ENCODE measurements at regions not wholly inside any gene's neighbourhood (a gene's known extent, or its start where the extent isn't known, plus 50 kb on each side); places are given as distances from the start of the nearest gene placed in this dataset.
A peak's percentile ranks its signal among the peaks of the same experiment; 100 is the strongest.
"Not testable (repeated sequence)": the region's sequence is repeated elsewhere in the genome, so short reads cannot be mapped to it uniquely, and the experiment has no call there.

GRCh38 chr3:72530426-72530825, 317.8 kb downstream of the SHQ1 start:
- DNase-seq: no peak

DNA sequence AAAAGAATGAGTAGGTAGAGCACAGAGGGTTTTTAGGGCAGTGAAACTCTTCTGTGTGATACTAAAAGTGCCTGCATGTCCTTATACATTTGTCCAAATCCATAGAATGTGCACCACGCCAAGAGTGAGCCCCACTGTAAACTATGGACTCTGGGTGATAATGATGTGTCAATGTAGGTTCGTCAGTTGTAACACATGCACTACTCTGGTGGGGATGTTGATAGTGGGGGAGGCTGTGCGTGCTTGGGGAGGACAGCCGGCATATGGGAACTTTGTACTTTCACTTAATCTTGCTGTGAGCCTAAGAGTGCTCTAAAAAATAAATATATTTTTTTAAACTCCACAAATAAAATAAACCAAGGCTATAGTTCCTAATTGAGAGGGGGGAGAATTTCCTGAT, 319.2 kb downstream of the SHQ1 start:
- DNase-seq: no peak

GRCh38 chr3:72523429-72524151, 324.7 kb downstream of the SHQ1 start:
- no peak for DNase-seq

GRCh38 chr3:72520690-72521308, 327.4 kb downstream of the SHQ1 start:
- peak; percentile 72 for DNase-seq

GRCh38 chr3:72519946-72520604, 328.2 kb downstream of the SHQ1 start:
- no peak for DNase-seq

GRCh38 chr3:72517921-72518424, 330.3 kb downstream of the SHQ1 start:
- DNase-seq: no peak

DNA sequence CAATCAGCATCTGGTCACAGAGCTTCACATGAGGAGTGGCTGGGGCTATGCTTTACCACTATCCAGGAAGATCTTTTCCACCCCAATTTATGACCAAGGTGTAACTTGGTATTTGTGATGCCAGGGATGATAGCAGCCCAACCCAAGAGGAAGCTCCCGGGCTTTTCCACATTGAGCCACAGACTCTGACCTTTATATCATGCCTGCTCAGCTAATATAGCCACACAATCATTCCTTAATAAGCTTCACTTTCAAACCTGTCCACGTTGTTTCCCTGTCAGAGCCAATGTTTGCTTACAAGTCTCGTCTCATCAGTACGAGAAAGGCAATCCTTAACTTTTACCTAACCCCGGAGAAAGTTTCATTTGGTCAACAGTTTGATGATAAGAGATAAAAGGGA, 330.9 kb downstream of the SHQ1 start:
- DNase-seq: no peak

DNA sequence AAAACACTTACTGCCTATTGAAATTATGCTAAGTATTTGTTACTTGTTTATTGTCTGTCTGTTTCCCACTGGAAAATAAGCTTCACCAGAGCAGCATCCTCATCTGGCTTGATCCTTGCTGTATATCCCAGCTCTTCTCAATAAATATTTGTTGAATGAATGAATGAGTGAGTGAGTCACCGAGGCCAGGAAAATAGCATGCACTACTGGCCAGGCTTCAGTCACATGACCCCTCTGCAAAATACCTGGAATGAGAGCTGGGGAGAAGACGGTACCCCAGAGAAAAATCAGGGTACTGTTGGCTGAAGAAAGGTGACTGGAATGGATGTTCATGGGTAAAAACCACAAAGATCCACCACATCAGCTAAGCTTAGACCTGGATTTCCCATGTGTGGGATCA, 331.9 kb downstream of the SHQ1 start:
- DNase-seq: no peak

DNA sequence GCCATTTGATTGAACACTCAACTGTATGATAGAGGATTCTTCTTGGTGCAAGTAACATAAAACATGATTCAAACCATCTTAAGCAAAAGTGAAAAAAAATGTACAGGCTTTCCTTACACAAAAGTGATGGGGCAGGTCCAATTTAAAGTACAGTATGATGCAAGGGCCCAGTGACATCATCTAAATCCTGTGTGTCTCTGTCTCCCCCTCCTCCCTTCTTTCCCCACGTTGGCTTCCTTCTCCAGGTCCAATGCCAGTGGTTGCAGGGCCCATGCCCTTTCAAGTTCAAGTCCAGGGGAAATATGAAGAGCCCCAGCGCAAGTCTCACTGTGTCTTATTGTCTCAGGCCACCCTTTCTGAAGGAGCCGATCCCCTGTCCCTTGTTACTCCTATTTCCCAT, 332.3 kb downstream of the SHQ1 start:
- no peak for DNase-seq

DNA sequence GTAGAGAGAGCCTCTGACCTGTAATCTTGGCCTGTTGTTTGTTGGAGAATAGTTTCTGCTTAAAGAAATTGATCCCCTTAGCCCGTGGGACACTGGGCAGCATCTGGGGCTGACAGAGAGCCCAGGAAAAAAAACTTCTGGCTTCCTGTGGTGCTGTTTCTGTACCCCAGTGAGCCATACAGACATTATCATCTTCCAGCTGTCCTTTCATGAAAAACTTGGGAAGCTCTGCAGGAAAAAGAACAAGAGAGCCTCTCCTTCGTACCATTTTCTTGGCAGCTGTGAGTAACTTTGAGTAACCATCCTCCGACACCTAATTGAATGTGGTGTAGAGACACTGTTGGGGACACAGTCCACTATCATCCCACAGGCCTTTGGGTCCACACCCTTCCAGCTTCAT, 333.0 kb downstream of the SHQ1 start:
- DNase-seq: no peak

GRCh38 chr3:72510247-72510646, 338.0 kb downstream of the SHQ1 start:
- DNase-seq: no peak

DNA sequence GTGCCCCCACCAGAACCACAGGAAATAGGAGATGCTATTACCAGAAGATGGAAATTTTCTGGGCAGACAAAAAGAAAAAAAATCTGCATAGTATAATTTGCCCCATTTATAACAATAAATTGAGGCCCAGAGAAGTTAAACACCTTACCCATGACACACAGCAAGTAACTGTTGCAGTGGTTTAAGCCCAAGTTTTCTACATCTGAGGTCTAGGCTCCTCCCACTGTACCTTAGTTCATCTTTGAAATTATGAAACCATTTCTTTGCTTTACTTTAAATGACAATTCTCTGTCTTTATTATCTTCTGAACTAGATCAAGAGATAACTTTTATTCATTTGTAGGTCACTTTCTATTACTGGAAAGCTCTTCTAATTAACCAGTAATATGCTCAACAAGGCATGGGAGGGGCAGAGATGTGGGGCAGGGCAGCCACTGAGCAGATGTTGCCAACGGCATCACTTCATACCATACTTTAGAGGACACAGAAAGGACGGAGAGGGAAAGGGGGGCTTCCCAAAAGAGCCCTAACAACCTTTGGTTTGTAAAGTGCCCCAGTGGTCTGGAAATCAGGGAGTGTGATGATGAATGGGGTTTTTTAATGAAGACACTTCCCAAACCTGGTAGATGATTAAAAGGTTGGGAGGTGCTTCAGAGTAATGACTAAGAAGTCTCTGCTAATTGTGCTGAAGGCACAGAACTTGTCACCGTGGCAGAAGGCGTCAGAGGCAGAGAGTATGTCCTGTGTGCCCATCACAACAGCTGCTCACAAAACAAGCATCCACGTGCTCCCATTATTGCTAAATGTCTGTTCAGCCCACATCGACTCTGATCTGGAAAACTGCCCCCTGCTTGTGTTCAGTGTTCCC, 342.5 kb downstream of the SHQ1 start:
- no peak for DNase-seq

DNA sequence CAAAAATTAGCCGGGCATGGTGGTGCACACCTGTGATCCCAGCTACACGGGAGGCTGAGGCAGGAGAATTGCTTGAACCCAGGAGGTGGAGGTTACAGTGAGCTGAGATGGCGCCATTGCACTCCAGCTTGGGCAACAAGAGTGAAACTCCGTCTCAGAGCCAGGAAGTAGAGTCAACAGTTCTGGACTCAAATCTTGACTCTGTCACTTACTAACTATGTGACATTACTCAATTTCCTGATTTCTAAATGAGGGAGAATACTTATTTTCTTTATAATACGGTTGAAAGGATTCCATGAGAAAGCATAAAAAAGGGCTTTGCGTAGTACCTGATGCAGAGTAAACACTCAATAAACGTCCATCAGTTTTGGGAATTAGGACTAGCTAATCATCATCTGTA, 350.7 kb downstream of the SHQ1 start:
- not testable (repeated sequence) for DNase-seq

GRCh38 chr3:72496051-72496670, 352.1 kb downstream of the SHQ1 start:
- DNase-seq: no peak

GRCh38 chr3:72494626-72495025, 353.6 kb downstream of the SHQ1 start:
- DNase-seq: no peak

- DNase-seq: no peak
Observed at GRCh38 chr3:72494130-72494529, 354.1 kb downstream of the SHQ1 start.

DNA sequence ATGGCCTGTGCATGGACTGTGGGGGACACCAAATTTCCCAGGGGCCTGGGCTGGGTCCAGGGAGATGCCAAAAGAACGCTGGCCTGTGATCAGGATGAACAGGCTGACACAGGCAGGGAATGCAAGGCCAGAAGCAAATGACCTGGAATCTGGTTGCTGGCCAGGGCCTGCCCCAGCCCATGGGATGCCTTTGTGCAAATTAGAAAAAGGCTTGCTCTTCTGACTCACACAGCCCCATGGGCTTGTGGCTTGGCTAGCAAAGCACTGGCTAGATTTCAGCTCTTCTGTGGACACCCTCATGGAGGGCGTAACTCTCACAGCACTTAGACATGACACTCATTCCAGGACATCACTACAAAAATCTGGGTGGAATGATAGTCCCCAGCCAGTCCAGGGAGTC, 356.0 kb downstream of the SHQ1 start:
- DNase-seq: peak; percentile 22

DNA sequence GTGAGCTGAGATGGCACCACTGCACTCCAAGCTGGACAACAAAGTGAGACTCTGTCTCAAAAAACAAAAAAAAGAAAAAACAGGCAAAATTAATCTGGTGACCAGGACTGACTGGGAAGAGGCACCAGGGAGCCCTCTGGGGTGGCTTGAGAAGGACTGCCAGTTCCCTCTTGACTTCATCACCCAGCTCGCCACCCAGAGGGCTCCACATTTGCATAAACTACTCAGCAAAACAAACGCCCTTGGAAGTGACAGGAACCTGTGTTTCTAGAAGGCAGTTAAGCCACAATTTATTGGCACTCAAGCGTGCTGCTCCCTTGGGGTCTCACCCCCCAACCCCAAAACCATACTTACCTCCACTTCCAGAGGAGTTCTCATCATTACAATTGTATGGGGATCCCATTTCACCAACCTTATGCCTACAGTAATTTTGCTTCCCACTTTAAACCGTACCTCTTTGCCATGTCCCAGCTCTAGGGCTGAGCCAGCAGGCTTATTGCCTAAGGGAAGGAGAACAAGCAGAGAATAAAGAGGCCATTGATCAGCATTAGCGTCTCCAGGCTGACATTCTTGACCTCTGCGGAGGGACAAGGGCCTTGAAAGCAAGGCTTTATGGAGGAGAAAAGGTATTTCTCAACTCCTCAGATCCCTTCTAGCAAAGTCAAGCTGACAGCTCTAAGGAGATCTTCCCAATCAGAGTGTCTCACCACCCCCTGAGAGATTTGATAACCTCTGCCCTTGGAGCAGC, 357.4 kb downstream of the SHQ1 start:
- no peak for DNase-seq

DNA sequence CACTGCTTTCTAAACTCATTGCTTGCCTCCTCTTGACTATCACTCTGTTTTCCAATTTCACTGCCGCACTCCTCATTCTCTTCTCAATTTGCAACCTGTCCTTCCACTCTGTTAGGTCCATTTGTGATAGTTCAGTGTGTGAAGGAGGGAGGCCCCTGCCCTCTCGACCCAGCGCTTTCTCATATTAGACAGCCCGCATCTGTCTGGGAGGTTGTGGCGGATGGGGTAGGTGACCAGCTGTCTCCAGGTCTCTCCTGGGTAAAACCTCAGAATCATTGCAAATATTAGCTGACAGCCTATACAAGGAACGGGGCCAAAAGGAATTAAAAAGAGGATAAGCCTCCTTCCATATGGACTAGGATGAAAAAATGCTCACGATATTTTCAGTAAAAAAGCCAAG, 358.3 kb downstream of the SHQ1 start:
- no peak for DNase-seq

DNA sequence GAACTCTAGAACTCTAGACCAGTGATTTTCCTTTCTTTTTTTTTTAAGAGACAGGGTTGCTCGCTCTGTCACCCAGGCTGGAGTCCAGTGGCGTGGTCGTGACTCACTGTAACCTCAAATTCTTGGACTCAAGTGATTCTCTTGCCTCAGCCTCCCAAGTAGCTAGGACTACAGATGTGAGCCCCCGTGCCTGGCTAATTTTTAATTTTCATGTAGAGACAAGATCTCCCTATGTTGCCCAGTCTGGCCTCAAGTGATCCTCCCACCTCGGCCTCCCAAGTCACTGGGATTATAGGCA, 359.6 kb downstream of the SHQ1 start:
- DNase-seq: no peak

- peak; percentile 15 for DNase-seq
Observed at GRCh38 chr3:72487946-72488737, 360.1 kb downstream of the SHQ1 start.

Measured in kidney glomerular epithelial cell (primary cell).